Kidney epithelial cell (primary cell): ENCODE measurements at regions not wholly inside any gene's neighbourhood (a gene's known extent, or its start where the extent isn't known, plus 50 kb on each side); places are given as distances from the start of the nearest gene placed in this dataset.

Source experiments
- DNase-seq: peaks from one replicate; pipeline ENCODE4 v3.0.0-alpha.2; 2010; ENCODE audit warnings: low read depth
- H3K27me3 ChIP-seq: 2 replicates; pipeline ENCODE4 v1.6.0; 2011; ENCODE audit warnings: low read length; ENCODE audit not compliant: control insufficient read depth, insufficient read depth
- H3K36me3 ChIP-seq: 2 replicates; pipeline ENCODE4 v1.5.1; 2011; ENCODE audit warnings: low read length; ENCODE audit not compliant: control insufficient read depth, insufficient read depth
- H3K4me3 ChIP-seq: 2 replicates; pipeline ENCODE4 v1.5.1; 2011; ENCODE audit warnings: low read depth, mild to moderate bottlenecking, control low read depth, low read length
- TF ChIP-seq, protein P1 (sequence below): IDR thresholded peaks from 2 replicates; pipeline ENCODE4 v1.5.1; 2011; ENCODE audit warnings: mild to moderate bottlenecking, moderate library complexity, low read length, control low read depth, inconsistent platforms; ENCODE audit not compliant: insufficient read depth, poor library complexity, severe bottlenecking

DNA sequence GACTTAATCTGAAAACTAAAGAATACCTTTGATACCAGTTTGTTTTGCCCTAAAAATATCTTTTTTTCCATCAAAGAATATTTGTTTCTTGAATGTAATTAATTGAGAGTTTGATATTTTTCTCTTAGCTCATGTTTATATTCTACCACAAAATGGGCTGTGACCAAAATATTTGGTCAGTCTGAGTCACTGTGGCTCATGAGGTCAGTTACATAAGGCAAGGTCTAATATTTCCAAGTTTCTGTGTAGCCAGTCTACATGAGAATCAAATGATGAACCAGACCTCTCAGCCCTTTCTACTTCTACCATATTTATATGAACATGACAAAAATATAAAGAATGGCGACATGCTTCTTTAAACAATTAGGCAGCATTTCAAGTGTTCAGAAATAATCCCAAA lies 83.0 kb upstream of the IVNS1ABP start:
- DNase-seq: no peak
- TF ChIP-seq, protein P1, sequence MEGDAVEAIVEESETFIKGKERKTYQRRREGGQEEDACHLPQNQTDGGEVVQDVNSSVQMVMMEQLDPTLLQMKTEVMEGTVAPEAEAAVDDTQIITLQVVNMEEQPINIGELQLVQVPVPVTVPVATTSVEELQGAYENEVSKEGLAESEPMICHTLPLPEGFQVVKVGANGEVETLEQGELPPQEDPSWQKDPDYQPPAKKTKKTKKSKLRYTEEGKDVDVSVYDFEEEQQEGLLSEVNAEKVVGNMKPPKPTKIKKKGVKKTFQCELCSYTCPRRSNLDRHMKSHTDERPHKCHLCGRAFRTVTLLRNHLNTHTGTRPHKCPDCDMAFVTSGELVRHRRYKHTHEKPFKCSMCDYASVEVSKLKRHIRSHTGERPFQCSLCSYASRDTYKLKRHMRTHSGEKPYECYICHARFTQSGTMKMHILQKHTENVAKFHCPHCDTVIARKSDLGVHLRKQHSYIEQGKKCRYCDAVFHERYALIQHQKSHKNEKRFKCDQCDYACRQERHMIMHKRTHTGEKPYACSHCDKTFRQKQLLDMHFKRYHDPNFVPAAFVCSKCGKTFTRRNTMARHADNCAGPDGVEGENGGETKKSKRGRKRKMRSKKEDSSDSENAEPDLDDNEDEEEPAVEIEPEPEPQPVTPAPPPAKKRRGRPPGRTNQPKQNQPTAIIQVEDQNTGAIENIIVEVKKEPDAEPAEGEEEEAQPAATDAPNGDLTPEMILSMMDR: no peak
- Histone ChIP-seq H3K4me3 (no peak overlapping the region), H3K27me3 (no peaks in the 10 kb centered on the region), H3K36me3 (no peaks in the 10 kb centered on the region)

DNA sequence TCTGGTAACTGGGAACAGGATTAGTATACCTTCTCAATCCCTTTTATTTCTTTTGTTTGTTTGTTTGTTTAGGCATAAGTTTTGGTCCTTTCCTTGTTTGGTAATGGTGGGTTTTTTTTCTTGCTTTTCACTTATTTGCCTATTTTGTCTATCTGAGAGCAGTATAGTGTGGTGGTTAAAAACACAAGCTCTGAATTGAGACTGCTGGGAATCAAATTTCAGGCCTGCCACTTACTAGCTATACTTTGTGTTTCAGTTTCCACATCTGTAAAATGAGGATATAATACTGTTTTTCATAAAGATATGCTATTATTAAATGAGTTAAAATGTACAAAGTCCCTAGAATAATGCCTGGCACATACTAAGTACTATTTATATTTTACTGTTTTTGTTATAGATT lies 81.6 kb upstream of the IVNS1ABP start:
- no peaks in the 10 kb centered on the region for H3K27me3 ChIP-seq
- no peaks in the 10 kb centered on the region for H3K36me3 ChIP-seq
- TF ChIP-seq, protein P1: no peak
- DNase-seq: no peak
- H3K4me3 ChIP-seq: no peak overlapping the region

DNA sequence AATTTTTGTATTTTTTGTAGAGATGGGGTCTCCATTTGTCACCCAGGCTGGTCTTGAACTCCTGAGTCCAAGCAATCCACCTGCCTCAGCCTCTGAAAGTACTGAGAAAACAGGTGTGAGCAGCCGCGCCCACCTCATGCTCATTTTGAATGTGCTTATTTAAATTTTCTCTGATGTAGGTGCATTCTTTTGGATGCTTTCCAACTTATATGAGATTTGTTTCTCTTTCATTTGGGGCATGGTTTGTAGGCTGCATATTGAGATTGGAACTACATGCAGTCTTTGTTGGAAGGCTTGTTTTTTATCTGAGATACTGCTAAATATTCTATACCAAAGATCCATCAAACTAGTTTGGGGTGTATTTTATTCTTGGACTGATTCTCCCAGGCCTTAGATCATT lies 81.0 kb upstream of the IVNS1ABP start:
- Histone ChIP-seq H3K4me3 (no peak overlapping the region), H3K36me3 (no peaks in the 10 kb centered on the region), H3K27me3 (no peaks in the 10 kb centered on the region)
- TF ChIP-seq, protein P1: no peak
- DNase-seq: no peak

DNA sequence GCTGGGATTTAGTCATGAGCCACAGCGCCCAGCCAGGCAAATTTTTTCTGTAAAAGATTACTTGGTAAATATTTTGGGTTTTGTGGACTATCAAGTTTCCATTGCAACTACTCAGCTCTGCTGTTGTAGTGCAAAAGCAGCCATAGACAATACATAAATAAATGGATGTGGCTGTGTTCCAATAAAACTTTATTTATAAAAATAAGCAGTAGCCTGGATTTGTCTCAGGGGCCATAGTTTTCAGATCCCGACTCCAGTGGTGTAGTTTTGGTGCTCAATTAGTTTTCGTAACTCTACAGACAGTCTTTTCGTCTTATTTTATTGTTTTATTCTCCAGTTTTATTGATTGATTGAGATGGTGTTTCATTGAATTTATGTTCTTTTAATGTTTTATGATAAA lies 80.1 kb upstream of the IVNS1ABP start:
- Histone ChIP-seq H3K4me3 (no peak overlapping the region), H3K36me3 (no peaks in the 10 kb centered on the region), H3K27me3 (no peaks in the 10 kb centered on the region)
- no peak for DNase-seq
- TF ChIP-seq, protein P1: no peak

DNA sequence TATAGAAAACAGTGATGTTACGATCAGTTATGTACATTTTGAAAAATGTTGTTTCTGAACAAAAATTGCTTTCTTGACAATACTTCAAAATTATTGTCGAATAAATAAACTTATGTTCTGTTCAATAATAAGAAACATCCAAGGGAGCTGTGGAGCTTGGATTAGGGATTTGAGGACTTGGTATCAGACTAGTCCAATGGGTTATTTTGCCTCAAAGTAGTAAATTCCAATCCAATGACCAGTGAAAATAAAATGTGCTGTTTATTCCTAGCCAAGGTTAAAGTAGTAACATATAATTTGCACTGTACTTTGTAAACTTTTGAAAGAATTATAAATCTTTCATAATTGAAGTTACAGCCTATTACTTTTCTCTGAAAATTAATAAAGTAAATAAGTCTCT lies 79.1 kb upstream of the IVNS1ABP start:
- no peak overlapping the region for H3K4me3 ChIP-seq
- no peak for DNase-seq
- no peaks in the 10 kb centered on the region for H3K36me3 ChIP-seq
- TF ChIP-seq, protein P1: no peak
- no peaks in the 10 kb centered on the region for H3K27me3 ChIP-seq

DNA sequence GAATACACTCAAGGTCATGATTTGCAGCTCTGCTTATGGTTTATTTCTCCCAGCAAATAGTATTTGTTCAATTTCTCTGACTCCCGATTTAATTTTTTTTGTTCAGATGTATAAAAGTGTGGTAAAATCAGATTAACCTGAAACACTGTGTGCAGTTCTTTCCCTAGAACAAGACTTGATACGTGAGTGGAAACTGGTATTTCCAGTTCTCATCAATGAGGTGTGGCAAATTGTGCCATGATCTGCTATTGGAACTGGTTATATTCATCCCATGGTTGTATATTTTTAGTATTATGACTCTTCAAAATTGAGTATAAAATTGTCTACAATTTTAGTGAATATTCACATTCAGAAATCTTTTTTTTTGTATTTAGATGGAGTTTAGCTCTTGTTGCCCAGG lies 76.8 kb upstream of the IVNS1ABP start:
- H3K27me3 ChIP-seq: no peaks in the 10 kb centered on the region
- TF ChIP-seq, protein P1: no peak
- no peaks in the 10 kb centered on the region for H3K36me3 ChIP-seq
- no peak for DNase-seq
- H3K4me3 ChIP-seq: no peak overlapping the region
